K562 (cell line): ENCODE measurements at regions not wholly inside any gene's neighbourhood (a gene's known extent, or its start where the extent isn't known, plus 50 kb on each side); places are given as distances from the start of the nearest gene placed in this dataset.

Experiments
- ATAC-seq: fragments of 200-7000 bp; cut with Tn5 transposase; 3 replicates; pipeline ENCODE4 v1.9.1; 2020; ENCODE audit warnings: moderate library complexity
- BruUV-seq: library from RNA; stranded (reverse); fragments of 400-500 nt; replicated peaks from 2 replicates; lab custom pipeline; 2021; lab: Mats Ljungman, UMichigan
- CTCF ChIA-PET: fragments of 300-600 bp; formaldehyde crosslinking; extraction: SDS; loops from one replicate; lab custom pipeline; 2021; ENCODE audit warnings: low intra/inter-chr PET ratio; lab: Yijun Ruan, JAX
- POLR2A ChIA-PET: fragments of 300-600, 350-650 bp; sonication (Branson Sonifier 250); formaldehyde crosslinking; extraction: SDS; loops from one replicate; lab custom pipeline; 2021; ENCODE audit warnings: antibody characterized with exemption, inconsistent platforms; lab: Yijun Ruan, JAX
- DNase-seq, 4 experiments: peaks; one replicate each; pipeline versions ENCODE4 v3.0.0 to v3.0.0-alpha.2; 2011 to 2018; ENCODE audit warnings: low spot score in 3 of 4, mixed read lengths in 3 of 4; ENCODE audit errors: extremely low read depth in 1 of 4
- FAIRE-seq: peaks from 2 replicates; lab custom pipeline; 2011; peaks lifted over from hg19 to GRCh38; lab: Jason Lieb, UNC
- H2AFZ ChIP-seq: 2 replicates; pipeline ENCODE4 v1.6.0; 2011; ENCODE audit warnings: low read depth, low read length, control low read depth, inconsistent platforms
- H3K27ac ChIP-seq: fragments of 200-600 bp; 3 replicates; pipeline ENCODE4 v1.8.0; 2011; ENCODE audit warnings: low read depth, mild to moderate bottlenecking, control low read depth, inconsistent platforms, low read length, moderate library complexity, mixed read lengths; ENCODE audit errors: extremely low read depth
- H3K27me3 ChIP-seq, 2 experiments: fragments of 300-600 bp in 1 of 2; 2 replicates in 1 of 2; 3 replicates in 1 of 2; pipeline versions ENCODE4 v1.6.0 to v1.8.0; 2011; ENCODE audit warnings: inconsistent platforms in 2 of 2, low read length in 2 of 2, mild to moderate bottlenecking in 1 of 2, mixed read lengths in 1 of 2, moderate library complexity in 1 of 2; ENCODE audit not compliant: control insufficient read depth in 2 of 2, insufficient read depth in 2 of 2
- H3K36me3 ChIP-seq: fragments of 300-600 bp; 3 replicates; pipeline ENCODE4 v1.8.0; 2011; ENCODE audit warnings: mild to moderate bottlenecking, low read length, inconsistent platforms; ENCODE audit not compliant: control insufficient read depth, insufficient read depth
- H3K4me1 ChIP-seq, 2 experiments: fragments of 200-600 bp in 1 of 2; replicated peaks in 1 of 2; 2 replicates in 1 of 2; 3 replicates in 1 of 2; pipeline versions ENCODE4 v1.5.1 to v1.8.0; 2011; ENCODE audit warnings: inconsistent platforms in 2 of 2, low read length in 2 of 2, mild to moderate bottlenecking in 1 of 2, mixed read lengths in 1 of 2, moderate library complexity in 1 of 2; ENCODE audit not compliant: control insufficient read depth in 2 of 2, insufficient read depth in 2 of 2
- H3K4me2 ChIP-seq: 2 replicates; pipeline ENCODE4 v1.6.1; 2011; ENCODE audit warnings: low read length, control low read depth, inconsistent platforms, mixed read lengths; ENCODE audit not compliant: insufficient read depth
- H3K4me3 ChIP-seq: fragments of 200-600 bp; sonication (generic), shearing (Covaris generic); 2 replicates; pipeline ENCODE4 v1.5.1; 2016; ENCODE audit warnings: control low read depth, inconsistent platforms
- H3K79me2 ChIP-seq: fragments of 200-600 bp; 3 replicates; pipeline ENCODE4 v1.8.0; 2011; ENCODE audit warnings: low read length, inconsistent platforms; ENCODE audit not compliant: control insufficient read depth, insufficient read depth
- H3K9ac ChIP-seq, 2 experiments: 2 replicates each; pipeline versions ENCODE4 v1.6.0 to v1.6.1; 2011; ENCODE audit warnings: low read depth in 2 of 2, low read length in 2 of 2, control low read depth in 1 of 2, inconsistent platforms in 1 of 2, mild to moderate bottlenecking in 1 of 2, mixed read lengths in 1 of 2; ENCODE audit not compliant: insufficient read depth in 1 of 2
- H3K9me1 ChIP-seq: one replicate; pipeline ENCODE4 v1.6.0; 2011; ENCODE audit warnings: inconsistent platforms, mild to moderate bottlenecking, low read length, moderate library complexity; ENCODE audit not compliant: control insufficient read depth, insufficient read depth
- H3K9me3 ChIP-seq: replicated peaks from 2 replicates; pipeline ENCODE4 v1.5.1; 2011; ENCODE audit warnings: low read depth, low read length, inconsistent platforms; ENCODE audit not compliant: control insufficient read depth, insufficient read depth
- H4K20me1 ChIP-seq: replicated peaks from 2 replicates; pipeline ENCODE4 v1.6.1; 2011; ENCODE audit warnings: low read length, inconsistent platforms, mixed read lengths; ENCODE audit not compliant: control insufficient read depth, insufficient read depth
- NCOA2 ChIP-seq, 2 experiments: fragments of 450-650 bp; IDR thresholded peaks; 2 replicates each; pipeline ENCODE4 v1.6.1; 2018; ENCODE audit warnings: mild to moderate bottlenecking in 2 of 2, moderate library complexity in 1 of 2; ENCODE audit not compliant: partially characterized antibody in 2 of 2
- PCBP1 ChIP-seq: fragments of 200-400 bp; formaldehyde crosslinking; IDR thresholded peaks from 2 replicates; pipeline ENCODE4 v1.6.1; 2018; ENCODE audit warnings: mild to moderate bottlenecking, low read depth, low read length; ENCODE audit not compliant: poor library complexity, severe bottlenecking
- RUNX1 ChIP-seq: sonication (generic); IDR thresholded peaks from 2 replicates; pipeline ENCODE4 v1.6.1; 2016; ENCODE audit warnings: antibody characterized with exemption, low read depth
- SMAD4 ChIP-seq: fragments of 250-450 bp; sonication (Bioruptor Pico); conservative IDR thresholded peaks from 2 replicates; pipeline ENCODE4 v1.8.0; 2021; ENCODE audit warnings: inconsistent platforms, mild to moderate bottlenecking, moderate library complexity
- TFAM ChIP-seq: fragments of 250-450 bp; sonication (Bioruptor Pico); conservative IDR thresholded peaks from 2 replicates; pipeline ENCODE4 v1.5.0; 2021; ENCODE audit warnings: mild to moderate bottlenecking, moderate library complexity
- ZEB2 ChIP-seq: fragments of 450-650 bp; IDR thresholded peaks from 2 replicates; pipeline ENCODE4 v1.6.1; 2016
- ZNF280A ChIP-seq: fragments of 450-650 bp; IDR thresholded peaks from 2 replicates; pipeline ENCODE4 v1.6.1; 2018; ENCODE audit warnings: mild to moderate bottlenecking, low read depth; ENCODE audit not compliant: partially characterized antibody
- ZNF740 ChIP-seq, 3 experiments: fragments of 200-800 bp in 1 of 3; sonication (Bioruptor generic) in 1 of 3; sonication (generic) in 1 of 3; formaldehyde crosslinking in 1 of 3; IDR thresholded peaks; 2 replicates each; pipeline versions ENCODE4 v1.6.1 to v1.8.0; 2016 to 2022; ENCODE audit warnings: mild to moderate bottlenecking in 2 of 3, missing compliant biosample characterization in 2 of 3, missing genetic modification characterization in 2 of 3, missing genetic modification reagents in 1 of 3
- ZNF785 ChIP-seq: fragments of 250-450 bp; sonication (Bioruptor Pico); IDR thresholded peaks from 2 replicates; pipeline ENCODE4 v1.4.0; 2020; ENCODE audit warnings: mild to moderate bottlenecking
- WGBS: fragments of 100-300 bp; shearing (Covaris generic); methylation state at CpG from one replicate; pipeline ENCODE4 v1.1.6; 2016; ENCODE audit warnings: low coverage, mixed read lengths; ENCODE audit not compliant: insufficient coverage; ENCODE audit errors: missing lambda C conversion rate; 5-methylcytosine and 5-hydroxymethylcytosine counted together
- in situ Hi-C: fragments of 300-500 bp; cut with MboI; formaldehyde crosslinking; loops from 4 replicates; pipeline ENCODE4 v1.15.0; 2018; ENCODE audit warnings: inconsistent platforms, mixed read lengths
- intact Hi-C: fragments of 100-400 bp; cut with micrococcal nuclease; formaldehyde crosslinking; loops from 2 replicates; pipeline ENCODE4 v1.14.2; 2022
- TF ChIP-seq, protein P1 (sequence below), 2 experiments: fragments of 150-350 bp in 1 of 2; IDR thresholded peaks; 2 replicates each; pipeline ENCODE4 v1.6.1; 2012 to 2016; ENCODE audit warnings: low read depth in 2 of 2, low read length in 2 of 2, mild to moderate bottlenecking in 1 of 2, moderate library complexity in 1 of 2
- TF ChIP-seq, protein P2 (sequence below): fragments of 250-450 bp; sonication (Bioruptor Pico); IDR thresholded peaks from 2 replicates; pipeline ENCODE4 v1.4.0; 2020; ENCODE audit warnings: borderline replicate concordance

DNA sequence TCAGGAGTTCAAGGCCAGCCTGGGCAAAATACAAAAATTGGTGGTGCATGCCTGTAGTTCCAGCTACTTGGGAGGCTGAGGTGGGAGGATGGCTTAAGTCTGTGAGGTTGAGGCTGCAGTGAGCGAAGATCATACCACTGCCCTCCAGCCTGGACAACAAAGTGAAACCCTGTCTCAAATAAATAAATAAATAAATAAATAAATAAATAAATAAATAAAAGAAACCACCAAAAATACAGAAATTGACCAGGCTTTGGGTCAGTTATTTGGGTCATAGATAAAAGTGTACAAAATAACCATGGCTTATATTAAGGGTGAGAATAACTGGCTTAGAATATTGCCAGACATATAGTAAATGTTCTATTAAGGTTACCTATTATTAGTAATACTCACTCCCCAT, 129.2 kb downstream of the NEUROD6 start (continued):
- TF ChIP-seq, protein P1, sequence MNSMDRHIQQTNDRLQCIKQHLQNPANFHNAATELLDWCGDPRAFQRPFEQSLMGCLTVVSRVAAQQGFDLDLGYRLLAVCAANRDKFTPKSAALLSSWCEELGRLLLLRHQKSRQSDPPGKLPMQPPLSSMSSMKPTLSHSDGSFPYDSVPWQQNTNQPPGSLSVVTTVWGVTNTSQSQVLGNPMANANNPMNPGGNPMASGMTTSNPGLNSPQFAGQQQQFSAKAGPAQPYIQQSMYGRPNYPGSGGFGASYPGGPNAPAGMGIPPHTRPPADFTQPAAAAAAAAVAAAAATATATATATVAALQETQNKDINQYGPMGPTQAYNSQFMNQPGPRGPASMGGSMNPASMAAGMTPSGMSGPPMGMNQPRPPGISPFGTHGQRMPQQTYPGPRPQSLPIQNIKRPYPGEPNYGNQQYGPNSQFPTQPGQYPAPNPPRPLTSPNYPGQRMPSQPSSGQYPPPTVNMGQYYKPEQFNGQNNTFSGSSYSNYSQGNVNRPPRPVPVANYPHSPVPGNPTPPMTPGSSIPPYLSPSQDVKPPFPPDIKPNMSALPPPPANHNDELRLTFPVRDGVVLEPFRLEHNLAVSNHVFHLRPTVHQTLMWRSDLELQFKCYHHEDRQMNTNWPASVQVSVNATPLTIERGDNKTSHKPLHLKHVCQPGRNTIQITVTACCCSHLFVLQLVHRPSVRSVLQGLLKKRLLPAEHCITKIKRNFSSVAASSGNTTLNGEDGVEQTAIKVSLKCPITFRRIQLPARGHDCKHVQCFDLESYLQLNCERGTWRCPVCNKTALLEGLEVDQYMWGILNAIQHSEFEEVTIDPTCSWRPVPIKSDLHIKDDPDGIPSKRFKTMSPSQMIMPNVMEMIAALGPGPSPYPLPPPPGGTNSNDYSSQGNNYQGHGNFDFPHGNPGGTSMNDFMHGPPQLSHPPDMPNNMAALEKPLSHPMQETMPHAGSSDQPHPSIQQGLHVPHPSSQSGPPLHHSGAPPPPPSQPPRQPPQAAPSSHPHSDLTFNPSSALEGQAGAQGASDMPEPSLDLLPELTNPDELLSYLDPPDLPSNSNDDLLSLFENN (IDR thresholded peaks at IDR 0.05; ENCODE audit: low read depth in 2 of 2, low read length in 2 of 2) = no peak
- TF ChIP-seq NCOA2 (IDR thresholded peaks at IDR 0.05; ENCODE audit: partially characterized antibody in 2 of 2) (no peak), ZNF280A (no peak), RUNX1 (no peak), SMAD4 (CRISPR knock-in tag) (no peak), ZNF785 (CRISPR knock-in tag) (no peak)

GRCh38 chr7:31204071-31204470, 136.5 kb downstream of the NEUROD6 start:
- FAIRE-seq = no peak
- BruUV-seq = no TSS peak
- H3K4me1 ChIP-seq = no peaks in the 10 kb centered on the region
- WGBS = 0% methylated on average over 2 of the region's 2 CpGs
- H3K9ac ChIP-seq = no peak overlapping the region
- no peak overlapping the region for H2AFZ ChIP-seq
- no peak for TF ChIP-seq PCBP1
- no peak for TF ChIP-seq RUNX1
- TF ChIP-seq, protein P2, sequence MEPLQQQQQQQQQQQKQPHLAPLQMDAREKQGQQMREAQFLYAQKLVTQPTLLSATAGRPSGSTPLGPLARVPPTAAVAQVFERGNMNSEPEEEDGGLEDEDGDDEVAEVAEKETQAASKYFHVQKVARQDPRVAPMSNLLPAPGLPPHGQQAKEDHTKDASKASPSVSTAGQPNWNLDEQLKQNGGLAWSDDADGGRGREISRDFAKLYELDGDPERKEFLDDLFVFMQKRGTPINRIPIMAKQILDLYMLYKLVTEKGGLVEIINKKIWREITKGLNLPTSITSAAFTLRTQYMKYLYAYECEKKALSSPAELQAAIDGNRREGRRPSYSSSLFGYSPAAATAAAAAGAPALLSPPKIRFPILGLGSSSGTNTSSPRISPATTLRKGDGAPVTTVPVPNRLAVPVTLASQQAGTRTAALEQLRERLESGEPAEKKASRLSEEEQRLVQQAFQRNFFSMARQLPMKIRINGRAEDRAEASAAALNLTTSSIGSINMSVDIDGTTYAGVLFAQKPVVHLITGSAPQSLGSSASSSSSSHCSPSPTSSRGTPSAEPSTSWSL (CRISPR knock-in tag) = no peak
- TF ChIP-seq ZEB2 = no peak
- no peak for TF ChIP-seq TFAM (CRISPR knock-in tag)
- no peak for TF ChIP-seq ZNF740 (CRISPR knock-in tag; IDR thresholded peaks at IDR 0.05)
- TF ChIP-seq ZNF740 (tag; IDR thresholded peaks at IDR 0.05) = no peak
- no peak for DNase-seq
- H3K9me3 ChIP-seq = no peaks in the 10 kb centered on the region
- no peaks in the 10 kb centered on the region for H3K79me2 ChIP-seq
- no peak for ATAC-seq
- H3K27ac ChIP-seq = no peak overlapping the region
- POLR2A ChIA-PET = no interaction called here
- no peaks in the 10 kb centered on the region for H3K27me3 ChIP-seq
- H3K36me3 ChIP-seq = no peaks in the 10 kb centered on the region
- in situ Hi-C loops (no loop called here), intact Hi-C loops (no loop called here)
- H3K9me1 ChIP-seq = no peaks in the 10 kb centered on the region
- H3K4me2 ChIP-seq = no peak overlapping the region
- CTCF ChIA-PET = no interaction called here
- no peak overlapping the region for H3K4me3 ChIP-seq
- no peaks in the 10 kb centered on the region for H4K20me1 ChIP-seq
